ENCODE measurements at regions not wholly inside any gene's neighbourhood (a gene's known extent, or its start where the extent isn't known, plus 50 kb on each side); places are given as distances from the start of the nearest gene placed in this dataset.
A peak's percentile ranks its signal among the peaks of the same experiment; 100 is the strongest.

DNA sequence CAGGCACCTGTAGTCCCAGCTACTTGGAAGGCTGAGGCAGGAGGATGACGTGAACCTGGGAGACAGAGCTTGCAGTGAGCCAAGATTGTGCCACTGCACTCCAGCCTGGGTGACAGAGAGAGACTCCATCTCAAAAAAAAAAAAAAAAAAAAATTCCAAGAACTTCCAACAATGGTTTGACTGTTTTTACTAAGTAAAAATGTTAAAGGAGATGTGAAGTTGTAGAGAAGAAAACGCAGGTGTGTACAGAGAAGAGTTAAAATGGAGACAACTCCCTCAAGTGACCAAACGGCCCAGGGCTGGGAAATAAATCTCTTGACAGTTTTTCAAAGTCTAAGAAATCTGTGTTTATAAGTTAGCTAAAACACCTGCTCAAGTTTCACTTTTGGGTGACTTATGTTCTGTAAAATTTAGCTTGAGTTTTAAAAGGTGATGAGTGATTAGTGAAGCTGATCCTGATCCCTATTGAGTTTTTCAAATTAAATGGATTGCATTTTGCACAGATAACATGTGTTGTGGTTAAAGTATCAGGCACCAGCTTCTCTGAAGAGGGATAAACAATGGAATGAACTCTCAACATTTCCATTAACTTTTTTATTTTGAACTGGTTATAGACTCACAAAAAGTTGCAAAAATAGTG, 255.2 kb upstream of the CD180 start:
- no peaks in the 10 kb centered on the region for H3K9me3 Mint-ChIP-seq
- no peaks in the 10 kb centered on the region for H3K36me3 Mint-ChIP-seq (ENCODE audit: low read depth)
- H3K27me3 Mint-ChIP-seq, result peaks cover 8% of the 10 kb centered on the region
- no peak for ATAC-seq (replicated peaks)
- H3K27ac Mint-ChIP-seq, result no peak overlapping the region
- no peak overlapping the region for H3K4me3 Mint-ChIP-seq
- H3K4me1 Mint-ChIP-seq, result peaks cover 5% of the 10 kb centered on the region

DNA sequence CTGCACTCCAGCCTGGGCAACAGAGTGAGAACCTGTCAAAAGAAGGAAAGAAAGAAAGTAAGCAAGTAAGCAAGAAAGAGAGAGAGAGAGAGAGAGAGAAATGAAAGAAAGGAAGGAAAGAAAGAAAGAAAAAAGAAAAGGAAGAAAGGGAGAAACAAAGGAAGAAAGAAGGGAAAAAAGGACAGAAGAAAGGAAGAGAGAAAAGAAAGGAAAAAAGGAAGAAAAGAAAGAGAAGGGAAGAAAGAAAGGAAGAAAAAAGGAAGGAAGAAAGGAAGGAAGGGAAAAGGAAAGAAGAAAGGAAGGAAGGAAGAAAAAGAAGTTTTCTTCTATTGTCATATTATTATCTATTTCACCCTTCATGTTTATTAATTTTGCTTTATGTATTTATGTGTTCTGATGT, 251.1 kb upstream of the CD180 start:
- no peak for ATAC-seq (replicated peaks)
- Mint-ChIP-seq H3K4me1 (no peaks in the 10 kb centered on the region), H3K4me3 (no peak overlapping the region), H3K27ac (no peak overlapping the region), H3K9me3 (no peaks in the 10 kb centered on the region), H3K36me3 (ENCODE audit: low read depth) (no peaks in the 10 kb centered on the region), H3K27me3 (peaks cover 8% of the 10 kb centered on the region)

DNA sequence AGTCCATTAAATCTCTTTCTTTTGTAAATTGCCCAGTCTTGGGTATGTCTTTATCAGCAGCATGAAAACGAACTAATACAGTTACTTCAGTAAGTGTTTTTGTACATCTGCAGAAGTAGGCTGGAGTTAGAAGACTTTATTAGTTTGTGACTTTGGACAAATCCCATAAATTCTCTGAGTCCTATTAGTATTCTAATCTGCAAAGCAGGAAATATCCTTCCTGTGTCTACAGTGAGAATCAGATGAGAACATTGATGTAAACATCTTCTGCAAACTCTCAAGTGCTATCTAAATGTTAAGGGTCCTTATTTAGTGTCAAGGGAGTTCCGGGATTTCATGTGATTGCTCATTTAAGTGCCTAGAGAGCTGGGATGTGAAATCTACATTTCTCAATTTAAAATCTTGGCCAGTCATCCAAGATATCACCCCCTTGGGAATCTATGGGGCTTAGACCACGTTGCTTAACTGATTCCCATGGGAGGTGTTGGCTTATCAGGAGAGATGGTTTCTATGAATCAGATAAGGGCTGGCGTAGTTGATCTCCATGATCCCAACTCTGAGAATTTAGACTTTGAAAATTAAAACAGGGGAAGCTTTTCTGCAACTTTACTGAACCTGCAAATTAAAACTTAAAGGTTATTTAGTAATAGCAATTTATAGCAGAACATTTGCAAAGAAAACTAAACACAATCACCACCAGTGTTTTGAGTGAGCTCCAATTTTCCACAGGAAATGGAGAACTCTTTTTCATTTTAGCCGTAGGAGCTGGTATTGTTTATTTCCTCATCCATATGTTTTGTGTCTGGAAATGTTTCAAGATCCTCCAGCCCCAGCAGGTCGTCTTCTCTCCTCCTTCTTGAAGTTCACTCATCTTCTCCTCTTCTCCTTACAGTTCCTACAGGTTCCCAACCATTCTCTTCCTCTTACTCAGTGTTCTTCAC, 241.6 kb upstream of the CD180 start:
- H3K9me3 Mint-ChIP-seq, result no peaks in the 10 kb centered on the region
- no peaks in the 10 kb centered on the region for H3K36me3 Mint-ChIP-seq (ENCODE audit: low read depth)
- no peaks in the 10 kb centered on the region for H3K4me1 Mint-ChIP-seq
- H3K4me3 Mint-ChIP-seq, result no peak overlapping the region
- ATAC-seq (replicated peaks), result no peak
- no peak overlapping the region for H3K27ac Mint-ChIP-seq
- H3K27me3 Mint-ChIP-seq, result no peaks in the 10 kb centered on the region

DNA sequence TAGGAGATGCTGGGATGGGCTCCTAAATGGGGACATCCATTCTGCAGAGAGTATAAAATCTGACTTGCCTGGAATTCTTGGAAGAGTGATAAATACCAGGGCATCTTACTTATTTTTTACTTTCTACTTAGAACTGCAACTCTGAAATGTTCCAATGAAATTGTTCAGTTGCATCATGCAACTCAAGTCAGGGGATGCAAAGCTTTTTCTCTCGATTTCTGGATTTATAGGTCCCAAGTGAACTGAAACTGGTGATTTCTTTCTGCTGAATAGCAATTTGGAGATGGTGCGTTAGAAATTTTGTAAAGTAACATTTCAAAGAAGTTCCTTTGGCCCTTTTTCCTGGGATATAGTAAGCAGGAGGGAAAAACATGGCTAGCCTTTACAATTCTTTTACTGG, 238.4 kb upstream of the CD180 start:
- H3K4me1 Mint-ChIP-seq, result no peaks in the 10 kb centered on the region
- H3K4me3 Mint-ChIP-seq, result no peak overlapping the region
- H3K27me3 Mint-ChIP-seq, result no peaks in the 10 kb centered on the region
- H3K36me3 Mint-ChIP-seq (ENCODE audit: low read depth), result no peaks in the 10 kb centered on the region
- no peak overlapping the region for H3K27ac Mint-ChIP-seq
- H3K9me3 Mint-ChIP-seq, result no peaks in the 10 kb centered on the region
- ATAC-seq (replicated peaks), result no peak

DNA sequence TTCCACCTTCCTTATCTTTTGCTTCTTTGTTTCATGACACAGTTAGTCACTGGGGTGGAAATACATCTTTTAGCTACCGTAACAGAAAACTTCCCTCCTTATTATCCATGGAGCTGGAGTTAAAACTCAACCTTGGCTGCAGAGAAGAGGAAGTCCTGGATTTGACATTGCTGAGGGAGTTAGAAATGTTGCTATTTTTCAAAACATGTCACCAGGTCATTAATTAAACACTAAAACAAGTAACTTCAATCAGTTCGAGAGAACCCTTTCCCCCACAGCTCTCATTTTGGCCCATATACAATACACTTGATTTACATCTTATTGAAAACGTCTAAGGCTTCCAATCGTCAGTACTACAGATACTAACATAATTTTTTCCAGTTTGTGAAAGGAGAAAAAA, 237.9 kb upstream of the CD180 start:
- Mint-ChIP-seq H3K9me3 (no peaks in the 10 kb centered on the region), H3K36me3 (ENCODE audit: low read depth) (no peaks in the 10 kb centered on the region), H3K27me3 (no peaks in the 10 kb centered on the region), H3K4me1 (no peaks in the 10 kb centered on the region), H3K4me3 (no peak overlapping the region), H3K27ac (no peak overlapping the region)
- ATAC-seq (replicated peaks), result no peak

DNA sequence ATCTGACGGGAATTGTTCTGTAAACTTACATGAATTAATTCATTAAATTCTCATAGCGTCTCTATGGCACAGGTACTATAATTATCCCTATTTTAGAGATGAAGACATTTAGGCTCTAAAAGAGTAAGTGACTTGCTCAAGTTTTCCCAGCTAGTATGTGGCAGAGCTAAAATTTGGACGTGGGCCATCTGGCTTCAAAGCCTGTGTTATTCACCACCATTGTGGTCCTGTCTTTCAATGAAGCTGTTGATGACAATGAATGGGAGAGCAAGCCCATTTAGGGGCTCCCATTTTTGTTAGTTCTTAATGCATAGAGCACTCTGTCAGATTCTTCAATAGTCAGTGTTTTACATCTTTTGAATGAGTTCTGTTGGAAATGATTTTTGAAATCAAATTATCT, 236.0 kb upstream of the CD180 start:
- H3K4me3 Mint-ChIP-seq, result no peak overlapping the region
- no peak overlapping the region for H3K27ac Mint-ChIP-seq
- no peak for ATAC-seq (replicated peaks)
- H3K4me1 Mint-ChIP-seq, result no peaks in the 10 kb centered on the region
- no peaks in the 10 kb centered on the region for H3K36me3 Mint-ChIP-seq (ENCODE audit: low read depth)
- H3K9me3 Mint-ChIP-seq, result no peaks in the 10 kb centered on the region
- no peaks in the 10 kb centered on the region for H3K27me3 Mint-ChIP-seq

DNA sequence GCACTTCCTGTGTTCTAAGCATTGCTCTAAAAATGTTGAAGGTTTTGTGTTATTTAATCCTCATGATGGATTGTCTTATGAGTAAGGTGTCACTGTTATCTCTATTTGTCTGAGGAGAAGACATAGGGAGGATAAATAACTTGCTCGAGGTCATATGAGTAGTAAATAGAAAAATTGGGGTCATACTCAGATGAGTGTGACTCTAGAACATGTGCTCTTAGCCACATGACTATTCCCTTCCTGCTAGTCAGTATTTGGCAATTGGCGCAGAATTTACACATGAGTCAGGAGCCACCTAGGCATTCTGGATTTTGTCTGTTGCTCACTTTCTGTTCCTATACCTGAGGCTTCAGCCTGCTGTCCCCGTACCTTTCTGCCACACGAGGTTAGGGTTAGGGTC, 234.6 kb upstream of the CD180 start:
- H3K4me1 Mint-ChIP-seq, result no peaks in the 10 kb centered on the region
- no peaks in the 10 kb centered on the region for H3K9me3 Mint-ChIP-seq
- no peak overlapping the region for H3K4me3 Mint-ChIP-seq
- H3K27me3 Mint-ChIP-seq, result no peaks in the 10 kb centered on the region
- H3K36me3 Mint-ChIP-seq (ENCODE audit: low read depth), result no peaks in the 10 kb centered on the region
- no peak for ATAC-seq (replicated peaks)
- H3K27ac Mint-ChIP-seq, result no peak overlapping the region

DNA sequence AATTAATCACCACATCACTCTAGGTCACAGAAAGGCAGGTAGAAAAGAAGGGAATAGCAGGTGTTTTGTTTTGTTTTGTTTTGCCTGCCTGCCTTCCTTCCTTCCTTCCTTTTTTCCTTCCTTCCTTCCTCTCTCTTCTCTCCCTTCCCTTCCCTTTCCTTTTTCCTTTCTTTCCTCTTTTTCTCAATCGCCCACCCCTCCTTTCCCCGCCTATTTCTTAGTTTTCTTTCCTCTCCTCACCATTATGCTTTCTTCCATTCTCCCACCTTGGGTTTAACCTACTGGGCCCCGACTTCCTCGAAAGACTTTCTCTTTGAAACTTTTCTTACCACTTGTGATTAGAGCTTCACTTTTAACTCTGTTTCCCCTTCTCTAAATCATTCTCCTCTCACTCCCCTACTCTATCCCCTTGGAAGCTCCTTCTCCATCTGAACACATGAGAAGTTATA, 231.3 kb upstream of the CD180 start:
- Mint-ChIP-seq H3K9me3 (no peaks in the 10 kb centered on the region), H3K4me1 (no peaks in the 10 kb centered on the region), H3K27me3 (no peaks in the 10 kb centered on the region), H3K4me3 (no peak overlapping the region), H3K27ac (no peak overlapping the region), H3K36me3 (ENCODE audit: low read depth) (no peaks in the 10 kb centered on the region)
- no peak for ATAC-seq (replicated peaks)

DNA sequence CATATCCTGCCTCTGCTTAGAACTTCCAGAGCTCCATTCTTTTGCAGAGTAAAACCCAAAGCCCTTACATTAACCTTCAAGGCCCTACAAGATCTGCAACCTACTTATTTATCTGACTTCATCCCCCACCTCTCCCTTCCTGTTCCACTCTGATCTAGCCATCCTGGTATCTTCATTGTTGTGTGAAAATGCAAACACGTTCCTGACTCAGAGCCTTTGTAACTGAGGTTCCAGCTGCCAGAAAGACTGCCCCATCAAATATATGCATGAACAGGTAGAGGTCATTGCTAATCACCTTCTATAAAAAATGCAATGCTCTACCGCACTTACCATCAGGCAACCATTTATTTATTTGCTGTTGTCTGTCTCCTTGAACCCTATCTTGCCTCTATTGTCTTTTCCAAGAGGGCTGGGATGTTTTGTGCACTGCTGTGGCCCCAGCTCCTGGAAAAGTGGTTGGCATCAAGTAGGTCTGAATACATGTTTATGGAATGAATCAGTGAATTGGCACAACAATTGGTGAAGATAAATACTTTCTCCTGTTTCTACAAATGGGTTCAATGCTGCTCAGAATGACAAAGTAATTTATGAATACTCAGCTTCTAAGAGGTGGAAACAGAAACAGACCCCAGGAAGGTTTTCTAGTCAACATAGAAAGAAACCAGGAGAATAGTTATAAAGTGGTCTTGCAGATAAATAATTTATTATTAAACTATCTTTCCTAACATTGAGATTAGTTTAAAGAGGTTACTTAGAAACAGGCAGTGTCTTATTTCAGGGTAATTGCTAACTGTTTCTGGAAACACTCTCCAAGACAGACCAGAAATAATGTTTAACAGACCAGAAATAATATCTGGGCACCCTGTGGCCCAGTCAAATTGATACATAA, 230.6 kb upstream of the CD180 start:
- Mint-ChIP-seq H3K9me3 (peaks cover 1% of the 10 kb centered on the region), H3K4me1 (no peaks in the 10 kb centered on the region), H3K27ac (no peak overlapping the region), H3K36me3 (ENCODE audit: low read depth) (no peaks in the 10 kb centered on the region), H3K27me3 (no peaks in the 10 kb centered on the region), H3K4me3 (no peak overlapping the region)
- ATAC-seq (replicated peaks), result no peak

DNA sequence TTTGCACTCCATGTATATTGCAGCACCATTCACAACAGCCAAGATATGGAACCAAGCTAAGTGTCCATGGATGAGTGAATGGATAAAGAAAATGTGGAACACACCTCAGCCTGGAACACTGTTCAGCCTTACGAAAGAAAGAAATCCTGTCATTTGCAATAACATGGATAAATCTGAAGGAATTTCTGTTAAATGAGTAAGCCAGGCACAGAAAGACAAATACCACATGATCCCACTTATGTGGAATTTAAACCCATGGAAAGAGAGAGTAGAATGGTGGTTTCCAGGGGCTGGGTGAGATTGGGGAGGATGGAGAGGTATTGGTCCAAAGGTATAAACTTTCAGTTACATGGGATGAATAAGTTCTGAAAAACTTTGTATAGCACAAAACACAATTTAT, 228.9 kb upstream of the CD180 start:
- Mint-ChIP-seq H3K36me3 (ENCODE audit: low read depth) (no peaks in the 10 kb centered on the region), H3K4me1 (no peaks in the 10 kb centered on the region), H3K9me3 (peaks cover 8% of the 10 kb centered on the region), H3K4me3 (no peak overlapping the region), H3K27me3 (no peaks in the 10 kb centered on the region), H3K27ac (no peak overlapping the region)
- no peak for ATAC-seq (replicated peaks)

DNA sequence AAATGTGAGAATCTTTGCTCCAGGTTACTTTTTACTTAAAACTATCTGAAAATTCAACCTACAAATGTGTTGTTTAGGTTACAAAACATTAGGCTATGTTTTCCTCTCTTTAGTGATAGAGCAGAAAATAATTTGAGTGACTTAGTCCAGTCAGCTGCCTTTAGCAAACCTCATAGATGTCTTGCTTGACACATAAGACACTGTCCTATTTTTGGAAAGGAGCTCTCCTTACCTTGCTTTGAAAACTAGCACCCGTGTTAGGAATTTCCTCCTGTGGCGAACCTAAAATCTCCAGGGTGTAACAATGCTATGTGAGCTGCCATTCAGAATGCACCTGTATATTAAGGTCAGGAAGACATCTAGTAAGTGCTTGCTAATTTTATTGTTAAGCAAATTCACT, 221.2 kb upstream of the CD180 start:
- no peak overlapping the region for H3K4me3 Mint-ChIP-seq
- no peaks in the 10 kb centered on the region for H3K36me3 Mint-ChIP-seq (ENCODE audit: low read depth)
- H3K27ac Mint-ChIP-seq, result no peak overlapping the region
- no peak for ATAC-seq (replicated peaks)
- H3K27me3 Mint-ChIP-seq, result no peaks in the 10 kb centered on the region
- peaks cover 8% of the 10 kb centered on the region for H3K4me1 Mint-ChIP-seq
- peaks cover 8% of the 10 kb centered on the region for H3K9me3 Mint-ChIP-seq

DNA sequence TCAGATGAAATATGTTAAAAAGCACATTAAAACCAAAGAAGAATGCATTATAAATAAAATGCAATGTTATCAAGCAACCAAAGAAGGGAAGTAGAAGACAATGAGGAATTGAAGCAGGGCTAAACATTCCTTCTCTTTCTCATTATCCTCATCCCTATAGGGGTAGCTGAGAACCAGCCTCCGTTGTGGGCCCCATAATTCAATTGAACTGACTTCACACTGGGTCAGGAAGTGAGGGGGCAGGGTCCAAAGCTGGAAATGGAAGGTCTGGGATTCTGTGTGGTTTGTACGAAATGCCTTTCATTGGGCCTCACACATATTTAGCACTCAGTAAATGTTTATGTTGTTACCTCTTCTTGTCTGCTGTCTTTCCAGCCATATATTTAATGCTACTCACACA, 220.4 kb upstream of the CD180 start:
- ATAC-seq (replicated peaks), result no peak
- no peaks in the 10 kb centered on the region for H3K36me3 Mint-ChIP-seq (ENCODE audit: low read depth)
- no peak overlapping the region for H3K4me3 Mint-ChIP-seq
- H3K27me3 Mint-ChIP-seq, result no peaks in the 10 kb centered on the region
- H3K27ac Mint-ChIP-seq, result peak overlapping the region; percentile 37
- peaks cover 8% of the 10 kb centered on the region for H3K4me1 Mint-ChIP-seq
- peaks cover 5% of the 10 kb centered on the region for H3K9me3 Mint-ChIP-seq

DNA sequence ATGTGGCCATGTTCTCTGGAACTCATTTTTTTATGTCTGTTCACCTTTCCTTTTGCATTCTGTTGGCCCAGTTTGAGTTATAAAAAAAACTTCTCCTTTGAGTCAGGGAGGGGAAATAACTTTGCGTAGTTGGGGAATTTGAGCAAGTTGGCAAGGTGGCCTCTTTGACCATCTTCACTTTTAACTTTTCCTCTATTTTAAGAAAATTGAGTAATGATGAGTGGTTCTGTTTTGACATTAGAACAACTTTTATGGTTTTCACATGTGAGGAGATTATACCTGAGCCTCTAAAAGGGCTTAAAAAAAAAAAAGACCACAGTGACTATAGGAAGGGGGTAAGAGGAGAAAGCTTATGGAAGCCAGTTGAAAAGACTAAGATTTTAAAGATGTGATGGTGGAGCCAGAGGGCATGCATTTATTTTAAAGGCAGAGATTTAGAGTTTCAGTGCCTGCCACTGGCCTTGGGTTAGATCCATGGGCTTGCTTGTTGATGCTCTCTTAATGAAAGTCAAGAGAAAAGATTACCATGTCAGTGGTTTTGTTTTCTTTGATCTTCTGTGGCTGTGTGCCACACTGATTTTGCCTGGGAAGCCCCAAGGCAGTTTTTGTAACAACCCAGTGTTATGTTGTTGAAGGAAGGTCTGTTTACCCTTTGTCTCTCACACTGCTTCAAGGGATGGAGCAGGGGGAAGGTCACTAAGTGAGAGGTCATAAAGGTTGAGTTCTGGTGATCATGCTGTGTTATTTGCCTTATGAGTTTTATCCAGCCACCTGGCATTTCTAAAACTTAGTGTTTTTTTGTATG, 219.7 kb upstream of the CD180 start:
- ATAC-seq (replicated peaks), result peak; percentile 78
- no peak overlapping the region for H3K4me3 Mint-ChIP-seq
- H3K4me1 Mint-ChIP-seq, result peaks cover 8% of the 10 kb centered on the region
- no peaks in the 10 kb centered on the region for H3K27me3 Mint-ChIP-seq
- peaks cover 4% of the 10 kb centered on the region for H3K9me3 Mint-ChIP-seq
- peak overlapping the region; percentile 37 for H3K27ac Mint-ChIP-seq
- no peaks in the 10 kb centered on the region for H3K36me3 Mint-ChIP-seq (ENCODE audit: low read depth)

DNA sequence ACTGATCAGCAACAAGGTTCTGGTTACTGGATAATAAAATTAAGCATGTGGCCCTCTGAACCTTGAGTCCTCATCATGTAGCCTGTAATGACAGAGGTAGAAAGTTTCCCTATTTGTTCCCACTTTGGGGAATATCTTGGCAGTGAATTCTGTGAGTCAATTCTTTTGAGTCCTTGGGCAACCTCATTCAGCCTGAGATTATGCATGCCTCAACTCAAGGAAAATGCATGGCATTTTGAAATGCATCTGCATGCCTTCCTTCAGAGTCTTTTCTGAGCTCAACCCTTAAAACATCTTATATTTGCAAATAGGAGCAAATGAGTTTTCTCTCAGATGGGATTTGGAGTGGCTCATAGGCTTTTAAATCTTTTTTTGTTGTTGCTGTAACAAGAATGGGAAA, 218.1 kb upstream of the CD180 start:
- no peaks in the 10 kb centered on the region for H3K27me3 Mint-ChIP-seq
- ATAC-seq (replicated peaks), result no peak
- peaks cover 8% of the 10 kb centered on the region for H3K4me1 Mint-ChIP-seq
- no peak overlapping the region for H3K27ac Mint-ChIP-seq
- H3K36me3 Mint-ChIP-seq (ENCODE audit: low read depth), result no peaks in the 10 kb centered on the region
- no peaks in the 10 kb centered on the region for H3K9me3 Mint-ChIP-seq
- H3K4me3 Mint-ChIP-seq, result no peak overlapping the region

Data from activated T-helper 17 cell treated with anti-CD3 and anti-CD28 coated beads, Interleukin-2, amount 50 U/mL, for 72 hours (primary cell).